Mucosa of gallbladder (tissue), 1 donor: ENCODE measurements at regions not wholly inside any gene's neighbourhood (a gene's known extent, or its start where the extent isn't known, plus 50 kb on each side); places are given as distances from the start of the nearest gene placed in this dataset.
"Not testable (repeated sequence)": the region's sequence is repeated elsewhere in the genome, so short reads cannot be mapped to it uniquely, and the experiment has no call there.

Experiments
- DNase-seq: peaks from one replicate; pipeline ENCODE4 v3.0.0-alpha.2; 2020; ENCODE audit warnings: low spot score
- donor health status: DM: no; HTN: no; CAD: no.

DNA sequence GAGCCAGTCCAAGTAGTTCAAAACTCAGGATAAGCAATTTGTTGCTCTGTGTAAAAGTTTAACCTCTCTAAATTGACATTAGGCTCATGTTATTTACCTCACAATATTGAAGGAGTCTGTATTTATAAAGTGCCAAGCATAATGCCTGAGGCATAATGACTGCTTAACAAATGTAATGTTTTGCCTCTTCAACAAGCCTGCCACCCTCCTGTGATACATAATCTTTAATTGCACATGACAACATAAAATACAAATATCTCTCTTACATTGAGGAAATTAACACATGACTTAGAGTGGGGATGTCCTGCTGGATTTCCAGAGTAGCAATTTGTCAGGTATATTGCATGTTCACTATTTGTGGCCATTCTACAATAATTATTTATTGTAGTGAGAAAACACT, 469.2 kb upstream of the ANO5 start:
- no peak for DNase-seq

DNA sequence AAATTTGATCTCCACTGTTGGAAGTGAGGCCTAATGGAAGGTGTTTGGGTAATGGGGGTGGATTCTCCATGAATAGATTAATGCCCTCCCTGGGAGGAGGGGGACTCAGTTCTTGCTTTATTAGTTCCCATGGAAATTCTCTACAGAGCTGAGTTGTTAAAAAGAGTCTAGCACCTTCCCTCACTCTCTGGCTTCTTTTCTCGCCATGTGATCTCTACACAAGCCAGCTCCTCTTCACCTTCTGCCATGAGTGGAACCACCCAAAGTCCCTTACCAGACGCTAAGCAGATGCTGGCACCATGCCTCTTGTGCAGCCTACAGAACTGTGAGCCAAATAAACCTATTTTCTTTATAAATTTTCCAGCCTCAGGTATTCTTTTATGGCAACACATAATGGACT, 465.8 kb upstream of the ANO5 start:
- DNase-seq: no peak

DNA sequence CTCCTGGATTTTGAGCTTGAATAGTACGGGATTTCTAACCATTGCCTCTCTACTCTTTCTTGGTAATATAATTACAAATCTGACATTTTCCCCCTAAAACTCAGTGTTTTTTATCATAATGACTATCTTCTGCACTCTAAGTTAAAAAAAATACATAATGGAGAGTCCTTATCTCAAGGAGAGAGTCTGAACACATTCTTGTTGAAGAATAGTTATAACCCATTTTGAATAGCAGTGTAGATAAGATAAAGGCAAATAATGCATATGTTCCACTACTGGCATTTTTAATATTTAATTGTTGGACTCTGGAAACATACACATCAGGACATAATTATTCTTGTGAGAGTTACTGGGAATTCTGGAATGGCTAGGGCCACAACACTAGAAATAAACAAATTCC, 456.5 kb upstream of the ANO5 start:
- no peak for DNase-seq

DNA sequence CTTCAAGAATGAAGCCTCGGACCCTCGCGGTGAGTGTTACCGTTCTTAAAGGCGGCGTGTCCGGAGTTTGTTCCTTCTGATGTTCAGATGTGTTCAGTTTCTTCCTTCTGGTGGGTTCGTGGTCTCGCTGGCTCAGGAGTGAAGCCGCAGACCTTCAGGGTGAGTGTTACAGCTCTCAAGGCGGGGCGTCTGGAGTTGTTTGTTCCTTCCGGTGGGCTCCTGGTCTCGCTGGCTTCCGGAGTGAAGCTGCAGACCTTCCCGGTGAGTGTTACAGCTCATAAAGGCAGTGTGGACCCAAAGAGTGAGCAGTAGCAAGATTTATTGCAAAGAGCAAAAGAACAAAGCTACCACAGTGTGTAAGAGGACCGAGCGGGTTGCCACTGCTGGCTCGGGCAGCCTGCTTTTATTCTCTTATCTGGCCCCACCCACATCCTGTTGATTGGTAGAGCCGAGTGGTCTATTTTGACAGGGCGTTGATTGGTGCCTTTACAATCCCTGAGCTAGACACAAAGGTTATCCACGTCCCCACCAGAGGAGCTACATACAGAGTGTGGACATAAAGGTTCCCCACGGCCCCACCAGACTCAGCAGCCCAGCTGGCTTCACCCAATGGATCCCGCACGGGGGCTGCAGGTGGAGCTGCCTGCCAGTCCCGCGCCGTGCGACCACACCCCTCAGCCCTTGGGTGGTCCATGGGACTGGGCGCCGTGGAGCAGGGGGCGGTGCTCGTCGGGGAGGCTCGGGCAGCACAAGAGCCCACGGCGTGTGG, 440.2 kb upstream of the ANO5 start:
- DNase-seq: not testable (repeated sequence)

- DNase-seq: not testable (repeated sequence)
Measured at GRCh38 chr11:21753244-21753767, 439.6 kb upstream of the ANO5 start.

- no peak for DNase-seq
Measured at GRCh38 chr11:21761000-21761399, 431.9 kb upstream of the ANO5 start.

DNA sequence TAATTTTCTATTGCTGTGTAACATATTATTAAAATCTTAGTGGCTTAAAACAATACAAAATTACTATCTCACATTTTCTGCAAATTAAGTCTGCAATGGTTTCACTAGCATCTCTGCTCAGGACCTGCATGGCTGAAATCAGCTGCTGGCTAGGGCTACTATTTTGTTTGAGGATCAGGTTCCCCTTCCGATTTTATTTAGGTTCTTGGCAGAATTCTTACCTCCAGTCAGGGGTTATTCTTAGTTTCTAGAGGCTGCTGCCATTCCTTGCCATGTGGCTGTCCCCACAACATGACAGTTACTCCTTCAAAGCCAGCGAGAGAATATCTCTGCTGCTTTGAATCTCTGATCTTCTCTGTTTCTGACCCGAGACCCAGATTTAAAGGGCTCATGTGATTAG, 424.5 kb upstream of the ANO5 start:
- DNase-seq: no peak

DNA sequence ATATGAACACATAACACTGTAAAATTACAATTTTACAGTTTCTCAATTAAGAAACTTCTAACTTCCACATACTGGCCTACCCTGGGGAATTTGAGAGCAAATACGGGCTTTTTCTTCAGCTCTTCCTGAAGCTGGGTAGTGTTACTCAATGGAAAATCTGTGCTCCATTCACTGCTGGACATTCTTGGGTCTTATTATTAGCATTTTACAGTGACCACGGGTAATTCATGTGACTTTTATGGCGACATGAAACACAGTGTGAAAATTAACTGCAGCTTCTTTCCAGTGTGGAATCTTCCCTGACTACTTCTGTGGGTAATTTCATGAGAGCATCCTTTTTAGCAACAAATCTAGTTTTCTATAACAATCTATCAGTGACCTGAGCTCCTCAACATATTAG, 423.7 kb upstream of the ANO5 start:
- DNase-seq: no peak

DNA sequence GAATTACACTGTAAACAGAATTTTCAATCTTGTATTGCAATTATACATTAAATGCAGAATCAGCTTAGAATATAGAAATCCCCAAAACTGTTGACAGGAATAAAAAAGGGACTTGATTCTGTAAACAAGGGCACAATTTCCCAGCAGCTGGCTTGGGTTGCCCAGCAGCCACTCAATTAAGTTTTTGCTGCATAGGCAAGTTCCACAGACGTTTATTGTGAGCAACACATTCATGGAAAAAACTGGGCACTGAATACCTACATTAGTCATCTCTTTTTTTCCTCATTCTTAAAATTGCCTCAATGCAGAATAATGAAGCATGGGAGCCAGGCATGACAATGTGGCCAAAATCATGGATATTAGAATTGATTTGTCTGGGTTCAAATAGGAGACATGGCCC, 421.8 kb upstream of the ANO5 start:
- DNase-seq: no peak

GRCh38 chr11:21774212-21774611, 418.7 kb upstream of the ANO5 start:
- no peak for DNase-seq

DNA sequence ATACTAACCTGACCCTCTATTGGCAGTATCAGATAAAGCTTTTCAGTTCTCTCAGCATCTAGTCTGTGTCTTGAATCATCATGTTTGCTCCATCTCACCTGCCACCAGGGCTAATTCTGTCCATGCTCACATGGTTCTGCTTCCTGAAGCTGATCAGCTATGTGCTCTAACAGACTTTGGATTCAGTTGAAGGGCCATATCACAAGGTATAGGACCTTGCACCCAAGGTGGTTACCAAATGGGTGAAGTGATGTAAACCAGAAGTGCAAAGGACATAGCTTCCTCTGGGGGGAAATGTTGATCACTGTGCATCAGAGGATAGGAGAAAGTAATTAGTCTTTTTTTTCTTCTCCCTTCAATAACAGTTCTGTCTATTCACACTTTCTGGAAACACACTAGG, 417.0 kb upstream of the ANO5 start:
- DNase-seq: no peak

- no peak for DNase-seq
Measured at GRCh38 chr11:21783954-21784353, 408.9 kb upstream of the ANO5 start.

DNA sequence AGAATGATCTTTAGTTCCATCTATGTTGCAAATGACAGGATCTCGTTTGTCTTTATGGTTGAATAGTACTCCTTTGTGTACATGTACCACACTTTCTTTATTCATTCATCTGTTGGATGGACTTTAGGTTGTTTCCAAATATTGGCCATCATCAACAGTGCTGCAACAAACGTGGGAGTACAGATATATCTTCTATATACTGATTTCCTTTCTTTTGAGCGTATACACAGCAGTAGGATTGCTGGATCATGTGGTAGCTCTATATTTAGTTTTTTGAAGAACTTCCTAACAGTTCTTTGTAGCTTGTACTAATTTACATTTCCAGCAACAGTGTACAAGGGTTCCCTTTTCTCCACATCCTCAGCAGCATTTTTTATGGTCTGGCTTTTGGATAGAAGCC, 407.5 kb upstream of the ANO5 start:
- no peak for DNase-seq

GRCh38 chr11:21794306-21794705, 398.6 kb upstream of the ANO5 start:
- no peak for DNase-seq

DNA sequence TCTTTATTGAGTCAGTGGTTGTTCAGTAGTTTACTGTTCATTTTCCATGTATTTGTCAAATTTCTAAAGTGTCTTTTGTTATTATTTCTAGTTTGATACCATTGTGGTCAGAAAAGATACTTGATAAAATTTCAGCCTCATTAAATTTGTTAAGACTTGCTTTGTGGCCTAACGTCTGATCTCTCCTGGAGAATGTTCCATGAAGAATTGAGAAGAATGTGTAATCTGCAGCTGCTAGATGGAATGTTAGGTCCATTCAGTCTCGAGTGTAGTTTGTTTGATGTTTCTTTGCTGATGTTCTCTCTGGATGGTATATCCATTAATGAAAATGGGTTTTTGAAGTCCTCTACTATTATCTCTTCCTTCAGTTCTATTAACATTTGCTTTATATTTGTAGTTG, 394.7 kb upstream of the ANO5 start:
- no peak for DNase-seq

DNA sequence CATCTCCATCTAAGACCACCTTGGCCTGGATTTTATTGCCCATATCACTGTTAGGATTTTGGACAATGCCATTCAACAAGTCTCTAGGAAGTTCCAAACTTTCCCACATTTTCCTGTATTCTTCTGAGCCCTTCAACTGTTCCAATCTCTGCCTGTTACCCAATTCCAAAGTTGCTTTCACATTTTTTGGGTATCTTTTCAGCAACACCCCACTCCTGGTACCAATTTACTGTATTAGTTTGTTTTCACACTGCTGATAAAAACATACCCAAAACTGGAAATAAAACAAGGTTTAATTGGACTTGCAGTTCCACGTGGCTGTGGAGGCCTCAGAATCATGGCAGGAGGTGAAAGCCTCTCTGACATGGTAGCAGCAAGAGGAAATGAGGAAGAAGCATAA, 388.4 kb upstream of the ANO5 start:
- DNase-seq: not testable (repeated sequence)

GRCh38 chr11:21806508-21806907, 386.4 kb upstream of the ANO5 start:
- no peak for DNase-seq

- DNase-seq: no peak
Measured at GRCh38 chr11:21806947-21807346, 385.9 kb upstream of the ANO5 start.

GRCh38 chr11:21807350-21807749, 385.5 kb upstream of the ANO5 start:
- no peak for DNase-seq

DNA sequence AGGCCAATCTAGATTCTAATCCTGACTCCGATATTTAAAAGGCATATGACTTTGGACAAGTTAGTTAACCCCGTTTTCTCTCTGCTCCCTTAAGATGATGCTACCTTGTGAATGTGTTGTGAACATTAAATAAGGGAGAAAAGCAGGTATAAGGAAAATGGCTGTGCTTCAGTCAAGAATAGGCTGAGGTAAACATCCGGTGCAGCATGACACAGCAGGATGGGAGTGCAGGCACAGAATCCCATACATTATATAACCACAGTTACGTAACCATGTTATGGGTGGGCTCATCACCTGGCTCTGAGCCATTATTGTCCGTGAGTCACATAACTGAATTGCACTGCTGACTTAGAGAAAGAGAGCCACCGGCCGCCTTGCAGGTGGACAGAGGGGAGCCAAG, 382.2 kb upstream of the ANO5 start:
- DNase-seq: no peak

- DNase-seq: no peak
Measured at GRCh38 chr11:21811572-21811971, 381.3 kb upstream of the ANO5 start.

DNA sequence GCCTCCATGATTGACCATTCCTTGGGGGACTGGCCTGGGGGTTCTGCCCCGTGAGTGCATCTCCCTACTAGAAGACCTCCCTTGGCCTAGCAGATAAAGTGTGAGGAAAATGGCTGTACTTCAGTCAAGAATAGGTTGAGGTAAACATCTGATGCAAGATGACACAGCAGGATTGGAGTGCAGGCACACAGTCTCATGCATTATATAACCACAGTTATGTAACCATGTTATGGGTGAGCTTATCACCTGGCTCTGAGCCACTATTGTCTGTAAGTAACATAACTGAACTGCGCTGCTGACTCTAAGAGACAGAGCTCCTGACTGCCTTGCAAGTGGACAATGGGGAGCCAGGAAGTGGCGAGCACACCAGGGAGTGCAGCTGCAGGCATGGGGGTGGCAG, 378.7 kb upstream of the ANO5 start:
- DNase-seq: peak; percentile 72

DNA sequence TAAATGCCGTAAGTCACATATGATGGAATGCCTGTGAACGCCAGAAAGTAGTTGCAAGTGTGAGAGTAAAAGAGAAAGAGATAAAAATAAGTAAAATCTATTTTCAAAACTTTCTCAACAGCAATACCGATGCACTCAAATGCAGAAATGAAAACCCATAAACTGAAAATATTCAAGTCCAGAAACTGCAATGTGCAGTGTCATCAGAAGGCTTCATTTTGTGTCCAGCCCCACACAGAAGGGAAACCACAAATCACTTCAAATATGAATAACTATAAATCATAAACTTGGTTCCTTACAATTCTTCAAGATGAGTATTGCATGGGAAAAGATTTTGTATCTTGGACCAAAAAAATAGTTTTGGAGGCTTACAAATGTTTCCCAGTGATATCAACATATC, 375.2 kb upstream of the ANO5 start:
- DNase-seq: no peak

- no peak for DNase-seq
Measured at GRCh38 chr11:21820176-21820575, 372.7 kb upstream of the ANO5 start.
